H9 (cell line): ENCODE measurements at regions not wholly inside any gene's neighbourhood (a gene's known extent, or its start where the extent isn't known, plus 50 kb on each side); places are given as distances from the start of the nearest gene placed in this dataset.
A peak's percentile ranks its signal among the peaks of the same experiment; 100 is the strongest.

Experiments
- DNase-seq: peaks from one replicate; pipeline ENCODE4 v3.0.0-alpha.2; 2017
- H2AFZ ChIP-seq: one replicate; pipeline ENCODE4 v1.6.1; 2013; ENCODE audit warnings: mild to moderate bottlenecking, low read length, control low read depth, moderate library complexity
- H2AK5ac ChIP-seq: 2 replicates; pipeline ENCODE4 v1.6.1; 2013; ENCODE audit warnings: low read length, control low read depth, mixed read lengths; ENCODE audit not compliant: insufficient read length
- H2BK120ac ChIP-seq: one replicate; pipeline ENCODE4 v1.6.1; 2013; ENCODE audit warnings: low read depth, mild to moderate bottlenecking, low read length, control low read depth, inconsistent platforms; ENCODE audit not compliant: poor library complexity, severe bottlenecking
- H2BK12ac ChIP-seq: 2 replicates; pipeline ENCODE4 v1.6.1; 2013; ENCODE audit warnings: low read length, control low read depth, mixed read lengths, low read depth; ENCODE audit not compliant: insufficient read length
- H2BK15ac ChIP-seq: 2 replicates; pipeline ENCODE4 v1.6.1; 2013; ENCODE audit warnings: low read depth, low read length, control low read depth
- H2BK20ac ChIP-seq: one replicate; pipeline ENCODE4 v1.6.1; 2013; ENCODE audit warnings: low read depth, mild to moderate bottlenecking, low read length, control low read depth, inconsistent platforms; ENCODE audit not compliant: poor library complexity, severe bottlenecking
- H2BK5ac ChIP-seq: 2 replicates; pipeline ENCODE4 v1.6.1; 2013; ENCODE audit warnings: low read length, control low read depth, mixed read lengths; ENCODE audit not compliant: insufficient read length
- H3K14ac ChIP-seq: 2 replicates; pipeline ENCODE4 v1.6.1; 2013; ENCODE audit warnings: low read length, control low read depth; ENCODE audit not compliant: insufficient read depth
- H3K18ac ChIP-seq: 2 replicates; pipeline ENCODE4 v1.6.1; 2013; ENCODE audit warnings: low read depth, mild to moderate bottlenecking, mixed read lengths, low read length, control low read depth; ENCODE audit not compliant: insufficient read length
- H3K23ac ChIP-seq: 2 replicates; pipeline ENCODE4 v1.6.1; 2013; ENCODE audit warnings: low read length, control low read depth, mixed read lengths, low read depth; ENCODE audit not compliant: insufficient read length
- H3K23me2 ChIP-seq: 2 replicates; pipeline ENCODE4 v1.6.1; 2013; ENCODE audit warnings: low read depth, mild to moderate bottlenecking, mixed read lengths, low read length, control low read depth; ENCODE audit not compliant: insufficient read length, poor library complexity, severe bottlenecking
- H3K27ac ChIP-seq: 2 replicates; pipeline ENCODE4 v1.5.1; 2013; ENCODE audit warnings: low read length, control low read depth, mixed read lengths, low read depth; ENCODE audit not compliant: insufficient read length
- H3K27me3 ChIP-seq: 2 replicates; pipeline ENCODE4 v1.6.1; 2013; ENCODE audit warnings: low read length, control low read depth, inconsistent platforms; ENCODE audit not compliant: insufficient read depth
- H3K4ac ChIP-seq: 2 replicates; pipeline ENCODE4 v1.6.1; 2013; ENCODE audit warnings: low read depth, mild to moderate bottlenecking, control low read depth, inconsistent platforms, low read length, moderate library complexity
- H3K4me1 ChIP-seq: 2 replicates; pipeline ENCODE4 v1.6.1; 2013; ENCODE audit warnings: low read length, control low read depth, inconsistent platforms; ENCODE audit not compliant: insufficient read depth
- H3K4me2 ChIP-seq: 2 replicates; pipeline ENCODE4 v1.6.1; 2013; ENCODE audit warnings: low read length, control low read depth, mixed read lengths; ENCODE audit not compliant: insufficient read length, insufficient read depth
- H3K56ac ChIP-seq: 2 replicates; pipeline ENCODE4 v1.6.1; 2013; ENCODE audit warnings: low read depth, mild to moderate bottlenecking, mixed read lengths, low read length, control low read depth; ENCODE audit not compliant: insufficient read length
- H3K79me1 ChIP-seq: 2 replicates; pipeline ENCODE4 v1.6.1; 2013; ENCODE audit warnings: low read depth, mild to moderate bottlenecking, moderate library complexity, low read length, control low read depth, inconsistent platforms; ENCODE audit not compliant: insufficient read depth, poor library complexity, severe bottlenecking
- H3K79me2 ChIP-seq: 2 replicates; pipeline ENCODE4 v1.6.1; 2013; ENCODE audit warnings: low read length, control low read depth, inconsistent platforms; ENCODE audit not compliant: insufficient read depth
- H3K9ac ChIP-seq: 2 replicates; pipeline ENCODE4 v1.6.1; 2013; ENCODE audit warnings: low read length, control low read depth, mixed read lengths; ENCODE audit not compliant: insufficient read length; ENCODE audit errors: extremely low read depth
- H3K9me3 ChIP-seq: one replicate; pipeline ENCODE4 v1.6.1; 2013; ENCODE audit warnings: low read depth, low read length, inconsistent platforms; ENCODE audit not compliant: control insufficient read depth
- H3T11ph ChIP-seq: one replicate; pipeline ENCODE4 v1.6.1; 2013; ENCODE audit warnings: mild to moderate bottlenecking, low read length, control low read depth, inconsistent platforms
- H4K20me1 ChIP-seq: one replicate; pipeline ENCODE4 v1.6.1; 2013; ENCODE audit not compliant: control insufficient read depth, insufficient read length, insufficient read depth
- H4K5ac ChIP-seq: 2 replicates; pipeline ENCODE4 v1.6.1; 2013; ENCODE audit warnings: low read depth, mild to moderate bottlenecking, mixed read lengths, low read length, control low read depth; ENCODE audit not compliant: insufficient read length
- H4K8ac ChIP-seq: replicated peaks from 2 replicates; pipeline ENCODE4 v1.6.1; 2013; ENCODE audit warnings: low read length, control low read depth, mixed read lengths, low read depth; ENCODE audit not compliant: insufficient read length
- H4K91ac ChIP-seq: 2 replicates; pipeline ENCODE4 v1.6.1; 2013; ENCODE audit warnings: low read depth, mild to moderate bottlenecking, moderate library complexity, mixed read lengths, low read length, control low read depth; ENCODE audit not compliant: insufficient read length
- H3K27ac Mint-ChIP-seq, 3 experiments: 2 replicates in 2 of 3; 3 replicates in 1 of 3; pipeline ENCODE4 v1.8.0; 2020 to 2021; ENCODE audit warnings: mixed read lengths in 3 of 3, mild to moderate bottlenecking in 1 of 3, moderate library complexity in 1 of 3
- H3K27me3 Mint-ChIP-seq: 2 replicates; pipeline ENCODE4 v1.8.0; 2021; ENCODE audit warnings: low read depth, mild to moderate bottlenecking, moderate library complexity, mixed read lengths
- H3K36me3 Mint-ChIP-seq, 3 experiments: 2 replicates in 2 of 3; 3 replicates in 1 of 3; pipeline ENCODE4 v1.8.0; 2020 to 2021; ENCODE audit warnings: low read depth in 3 of 3, mixed read lengths in 3 of 3; ENCODE audit not compliant: insufficient read depth in 1 of 3
- H3K4me1 Mint-ChIP-seq, 2 experiments: 2 replicates each; pipeline ENCODE4 v1.8.0; 2020; ENCODE audit warnings: mixed read lengths in 2 of 2
- H3K4me3 Mint-ChIP-seq, 2 experiments: 2 replicates in 1 of 2; 3 replicates in 1 of 2; pipeline ENCODE4 v1.8.0; 2020 to 2021; ENCODE audit warnings: mild to moderate bottlenecking in 2 of 2, mixed read lengths in 2 of 2, moderate library complexity in 1 of 2
- H3K9me3 Mint-ChIP-seq, 2 experiments: 2 replicates in 1 of 2; 3 replicates in 1 of 2; pipeline ENCODE4 v1.8.0; 2020; ENCODE audit warnings: mild to moderate bottlenecking in 2 of 2, mixed read lengths in 2 of 2, moderate library complexity in 1 of 2
- WGBS: extraction: QIAGEN DNeasy Blood & Tissue Kit; methylation state at CpG from one replicate; pipeline ENCODE4 v1.1.7; 2013; ENCODE audit warnings: missing lambda C conversion rate, low lambda C conversion rate, mixed read lengths; ENCODE audit not compliant: insufficient read length; ENCODE audit errors: extremely low coverage; 5-methylcytosine and 5-hydroxymethylcytosine counted together
- TF ChIP-seq, protein P1 (sequence below): fragments of 200-600 bp; sonication (generic); conservative IDR thresholded peaks from 3 replicates; pipeline ENCODE4 v1.8.0; 2021; ENCODE audit warnings: antibody characterized with exemption, mild to moderate bottlenecking

DNA sequence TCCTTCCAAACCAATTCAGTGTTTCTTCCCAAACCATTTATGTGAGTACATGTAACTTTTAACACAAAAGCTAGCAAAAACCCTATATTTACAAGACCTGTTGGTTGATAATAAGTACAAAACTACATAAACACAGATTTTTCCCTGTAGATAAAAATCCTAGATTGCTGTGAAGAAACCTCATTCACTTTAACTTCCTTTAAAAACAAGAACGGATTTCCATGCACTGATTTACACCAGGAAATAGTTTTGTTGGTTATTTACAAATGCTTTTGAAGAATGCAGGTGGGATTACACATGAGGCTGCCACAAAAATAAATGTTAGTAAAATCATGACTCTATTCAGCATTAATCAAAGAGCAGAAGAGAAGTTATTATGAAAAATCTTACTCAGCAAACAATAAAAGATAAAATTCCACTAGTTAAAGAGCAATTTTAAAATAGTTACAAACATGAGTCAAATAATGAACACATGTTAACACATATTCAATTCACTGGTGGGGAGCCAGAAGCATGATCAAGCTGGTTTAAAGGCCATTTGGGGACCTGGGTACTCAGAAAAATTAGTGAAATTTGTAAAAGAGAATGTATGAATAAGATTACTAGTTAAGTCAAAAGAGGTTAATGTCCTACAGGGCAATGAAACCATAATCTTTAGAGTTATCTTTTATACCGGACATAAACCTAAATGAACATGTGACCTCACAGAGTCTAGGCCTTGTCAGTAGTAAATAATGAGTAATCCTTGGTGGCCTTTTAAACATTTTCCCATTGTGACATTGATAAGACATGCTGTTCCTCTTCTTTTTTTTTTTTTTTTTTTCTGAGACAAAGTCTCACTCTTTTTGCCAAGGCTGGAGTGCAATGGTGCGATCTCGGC, 79.9 kb downstream of the PHLDA1 start:
- Mint-ChIP-seq H3K27ac (peak overlapping the region in 2 of 3 experiments; percentile 28 to 75; a peak in 3 of 7 replicates), H3K4me3 (no peak overlapping the region), H3K36me3 (no peaks in the 10 kb centered on the region), H3K27me3 (no peaks in the 10 kb centered on the region), H3K9me3 (no peaks in the 10 kb centered on the region), H3K4me1 (peaks cover 45 to 56% of the 10 kb centered on the region in 2 experiments)
- Histone ChIP-seq H3K23ac (no peak overlapping the region), H4K8ac (no peak overlapping the region), H3K4me2 (no peak overlapping the region), H3K27ac (no peak overlapping the region), H3K4ac (no peak overlapping the region), H3K9ac (no peak overlapping the region), H2BK15ac (no peak overlapping the region), H2BK120ac (no peak overlapping the region), H3K79me1 (no peaks in the 10 kb centered on the region), H2BK5ac (no peak overlapping the region), H2AFZ (no peak overlapping the region), H2BK12ac (no peak overlapping the region), H4K20me1 (no peaks in the 10 kb centered on the region), H2AK5ac (no peak overlapping the region), H3K23me2 (no peaks in the 10 kb centered on the region), H3K18ac (no peak overlapping the region), H3K27me3 (no peaks in the 10 kb centered on the region), H3K9me3 (no peaks in the 10 kb centered on the region), H4K91ac (no peak overlapping the region), H3K14ac (no peak overlapping the region), H3K4me1 (peaks cover 5% of the 10 kb centered on the region; the same call in 1 of the 2 replicates), H3T11ph (no peak overlapping the region), H3K56ac (no peak overlapping the region), H2BK20ac (no peak overlapping the region), H4K5ac (no peak overlapping the region), H3K79me2 (no peaks in the 10 kb centered on the region)
- no peak for DNase-seq
- no CpG with 5 or more reads among the region's 4 CpGs for WGBS
- TF ChIP-seq, protein P1, sequence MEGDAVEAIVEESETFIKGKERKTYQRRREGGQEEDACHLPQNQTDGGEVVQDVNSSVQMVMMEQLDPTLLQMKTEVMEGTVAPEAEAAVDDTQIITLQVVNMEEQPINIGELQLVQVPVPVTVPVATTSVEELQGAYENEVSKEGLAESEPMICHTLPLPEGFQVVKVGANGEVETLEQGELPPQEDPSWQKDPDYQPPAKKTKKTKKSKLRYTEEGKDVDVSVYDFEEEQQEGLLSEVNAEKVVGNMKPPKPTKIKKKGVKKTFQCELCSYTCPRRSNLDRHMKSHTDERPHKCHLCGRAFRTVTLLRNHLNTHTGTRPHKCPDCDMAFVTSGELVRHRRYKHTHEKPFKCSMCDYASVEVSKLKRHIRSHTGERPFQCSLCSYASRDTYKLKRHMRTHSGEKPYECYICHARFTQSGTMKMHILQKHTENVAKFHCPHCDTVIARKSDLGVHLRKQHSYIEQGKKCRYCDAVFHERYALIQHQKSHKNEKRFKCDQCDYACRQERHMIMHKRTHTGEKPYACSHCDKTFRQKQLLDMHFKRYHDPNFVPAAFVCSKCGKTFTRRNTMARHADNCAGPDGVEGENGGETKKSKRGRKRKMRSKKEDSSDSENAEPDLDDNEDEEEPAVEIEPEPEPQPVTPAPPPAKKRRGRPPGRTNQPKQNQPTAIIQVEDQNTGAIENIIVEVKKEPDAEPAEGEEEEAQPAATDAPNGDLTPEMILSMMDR, result no peak
